ENCODE measurements at regions not wholly inside any gene's neighbourhood (a gene's known extent, or its start where the extent isn't known, plus 50 kb on each side); places are given as distances from the start of the nearest gene placed in this dataset.

DNA sequence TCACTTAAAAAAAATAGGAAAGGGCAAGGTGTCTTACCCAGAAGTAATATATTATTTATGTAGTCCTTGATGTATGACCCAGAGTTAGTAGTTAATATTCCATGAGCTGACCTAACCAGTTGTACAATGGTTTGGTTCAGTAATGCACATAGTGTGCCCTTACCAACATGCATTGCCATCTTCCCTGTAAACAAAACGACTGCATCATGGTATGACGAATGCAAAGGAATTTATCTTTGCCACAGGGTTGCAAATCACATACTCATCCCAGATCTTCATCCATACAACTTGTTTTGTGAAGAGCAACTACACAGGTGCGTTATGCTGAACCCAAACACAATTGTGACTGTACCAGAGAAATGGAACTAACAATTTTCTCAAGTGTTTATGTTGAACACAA is 68.9 kb upstream of the ZSWIM2 start:
- intact Hi-C loops (cut with micrococcal nuclease) = no loop called here

More for the DNA sequence above, 68.9 kb upstream of the ZSWIM2 start:
- no peak overlapping the region for H2BK20ac ChIP-seq (ENCODE audit: low read depth, low read length)
- no peaks in the 10 kb centered on the region for H3K9me3 ChIP-seq (ENCODE audit: control insufficient read depth, insufficient read depth, low read length)
- no peak overlapping the region for H2BK120ac ChIP-seq (ENCODE audit: low read depth, low read length)
- no peak overlapping the region for H4K5ac ChIP-seq (ENCODE audit: low read depth, low read length)
- no peak overlapping the region for H2BK15ac ChIP-seq (ENCODE audit: low read depth, low read length)
- H3K9ac ChIP-seq (ENCODE audit: low read depth, low read length) = no peak overlapping the region
- no peak overlapping the region for H2AFZ ChIP-seq (replicated peaks; ENCODE audit: low read length, poor library complexity)
- H3K18ac ChIP-seq (ENCODE audit: low read depth, low read length) = no peak overlapping the region
- no peaks in the 10 kb centered on the region for H3K4me1 ChIP-seq (ENCODE audit: control insufficient read depth, insufficient read depth, low read length)
- no peak overlapping the region for H3K27ac ChIP-seq (ENCODE audit: insufficient read depth, low read length)
- DNase-seq = no peak
- no peaks in the 10 kb centered on the region for H3K9me1 ChIP-seq (ENCODE audit: insufficient read depth, low read length)
- H3K4me3 ChIP-seq (ENCODE audit: insufficient read depth, low read depth, low read length) = no peak overlapping the region
- no peak overlapping the region for H2AK5ac ChIP-seq (ENCODE audit: low read depth, low read length)
- TF ChIP-seq CEBPB (IDR thresholded peaks at IDR 0.05; ENCODE audit: low read depth, low read length) = no peak
- TF ChIP-seq RCOR1 (IDR thresholded peaks at IDR 0.05; ENCODE audit: insufficient replicate concordance, low read length) = no peak
- no peak for TF ChIP-seq CHD1 (IDR thresholded peaks at IDR 0.05; ENCODE audit: low read depth, low read length)
- TF ChIP-seq RAD21 (IDR thresholded peaks at IDR 0.05; ENCODE audit: low read length) = no peak
- TF ChIP-seq, protein P1, sequence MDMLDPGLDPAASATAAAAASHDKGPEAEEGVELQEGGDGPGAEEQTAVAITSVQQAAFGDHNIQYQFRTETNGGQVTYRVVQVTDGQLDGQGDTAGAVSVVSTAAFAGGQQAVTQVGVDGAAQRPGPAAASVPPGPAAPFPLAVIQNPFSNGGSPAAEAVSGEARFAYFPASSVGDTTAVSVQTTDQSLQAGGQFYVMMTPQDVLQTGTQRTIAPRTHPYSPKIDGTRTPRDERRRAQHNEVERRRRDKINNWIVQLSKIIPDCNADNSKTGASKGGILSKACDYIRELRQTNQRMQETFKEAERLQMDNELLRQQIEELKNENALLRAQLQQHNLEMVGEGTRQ (IDR thresholded peaks at IDR 0.05; ENCODE audit: low read depth, low read length) = no peak
- no peak for TF ChIP-seq FOS (IDR thresholded peaks at IDR 0.05; ENCODE audit: low read depth, low read length)
- TF ChIP-seq, protein P2, sequence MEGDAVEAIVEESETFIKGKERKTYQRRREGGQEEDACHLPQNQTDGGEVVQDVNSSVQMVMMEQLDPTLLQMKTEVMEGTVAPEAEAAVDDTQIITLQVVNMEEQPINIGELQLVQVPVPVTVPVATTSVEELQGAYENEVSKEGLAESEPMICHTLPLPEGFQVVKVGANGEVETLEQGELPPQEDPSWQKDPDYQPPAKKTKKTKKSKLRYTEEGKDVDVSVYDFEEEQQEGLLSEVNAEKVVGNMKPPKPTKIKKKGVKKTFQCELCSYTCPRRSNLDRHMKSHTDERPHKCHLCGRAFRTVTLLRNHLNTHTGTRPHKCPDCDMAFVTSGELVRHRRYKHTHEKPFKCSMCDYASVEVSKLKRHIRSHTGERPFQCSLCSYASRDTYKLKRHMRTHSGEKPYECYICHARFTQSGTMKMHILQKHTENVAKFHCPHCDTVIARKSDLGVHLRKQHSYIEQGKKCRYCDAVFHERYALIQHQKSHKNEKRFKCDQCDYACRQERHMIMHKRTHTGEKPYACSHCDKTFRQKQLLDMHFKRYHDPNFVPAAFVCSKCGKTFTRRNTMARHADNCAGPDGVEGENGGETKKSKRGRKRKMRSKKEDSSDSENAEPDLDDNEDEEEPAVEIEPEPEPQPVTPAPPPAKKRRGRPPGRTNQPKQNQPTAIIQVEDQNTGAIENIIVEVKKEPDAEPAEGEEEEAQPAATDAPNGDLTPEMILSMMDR (conservative IDR thresholded peaks at IDR 0.05; ENCODE audit: low read depth, low read length) = no peak
- TF ChIP-seq, protein P3, sequence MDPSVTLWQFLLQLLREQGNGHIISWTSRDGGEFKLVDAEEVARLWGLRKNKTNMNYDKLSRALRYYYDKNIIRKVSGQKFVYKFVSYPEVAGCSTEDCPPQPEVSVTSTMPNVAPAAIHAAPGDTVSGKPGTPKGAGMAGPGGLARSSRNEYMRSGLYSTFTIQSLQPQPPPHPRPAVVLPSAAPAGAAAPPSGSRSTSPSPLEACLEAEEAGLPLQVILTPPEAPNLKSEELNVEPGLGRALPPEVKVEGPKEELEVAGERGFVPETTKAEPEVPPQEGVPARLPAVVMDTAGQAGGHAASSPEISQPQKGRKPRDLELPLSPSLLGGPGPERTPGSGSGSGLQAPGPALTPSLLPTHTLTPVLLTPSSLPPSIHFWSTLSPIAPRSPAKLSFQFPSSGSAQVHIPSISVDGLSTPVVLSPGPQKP (IDR thresholded peaks at IDR 0.05; ENCODE audit: borderline replicate concordance, low read depth, low read length) = no peak
- no peak for TF ChIP-seq RFX5 (IDR thresholded peaks at IDR 0.05; ENCODE audit: low read depth, low read length)
- no peak for TF ChIP-seq BHLHE40 (IDR thresholded peaks at IDR 0.05; ENCODE audit: low read depth, low read length)
- no peak for TF ChIP-seq NFE2L2 (IDR thresholded peaks at IDR 0.05; ENCODE audit: low read depth, low read length)
- TF ChIP-seq MAZ (IDR thresholded peaks at IDR 0.05; ENCODE audit: borderline replicate concordance, low read depth, low read length) = no peak
- no peak for TF ChIP-seq POLR2A (IDR thresholded peaks at IDR 0.05; ENCODE audit: low read depth, low read length)
- dilution Hi-C loops (cut with HindIII; ENCODE audit: low sequenced_read_pairs, unreplicated experiment) (no loop called here), in situ Hi-C loops (cut with MboI; ENCODE audit: low sequenced_read_pairs) (no loop called here)
- ChIA-PET POLR2A (ENCODE audit: unreplicated experiment) (no interaction called here), CTCF (no interaction called here)
- no peak overlapping the region for H4K8ac ChIP-seq (ENCODE audit: low read depth in 2 of 2, low read length in 2 of 2)
- no TSS peak for BruUV-seq (replicated peaks)
- no peak overlapping the region for H2BK5ac ChIP-seq (ENCODE audit: low read depth, low read length, poor library complexity, severe bottlenecking)
- H3K4me2 ChIP-seq (ENCODE audit: low read depth, low read length) = no peak overlapping the region
- ATAC-seq (ENCODE audit: low read depth) = no peak
- no peaks in the 10 kb centered on the region for H4K20me1 ChIP-seq (ENCODE audit: insufficient read depth, low read length)
- H3K23ac ChIP-seq (ENCODE audit: low read depth, low read length) = no peak overlapping the region
- H3K14ac ChIP-seq (replicated peaks; ENCODE audit: low read depth, low read length) = no peak overlapping the region
- no peaks in the 10 kb centered on the region for H3K36me3 ChIP-seq (ENCODE audit: control insufficient read depth, insufficient read depth, low read length)
- 40% methylated on average over 2 of the region's 3 CpGs; no CpG with 5 or more reads in 1 of the 2 experiments for WGBS, 2 experiments (ENCODE audit: extremely low coverage in 2 of 2, insufficient read length in 1 of 2)
- no peaks in the 10 kb centered on the region for H3K27me3 ChIP-seq (ENCODE audit: control insufficient read depth, insufficient read depth, low read length)
- no peak overlapping the region for H3K56ac ChIP-seq (ENCODE audit: extremely low read depth, insufficient read depth, low read length)
- H3K79me1 ChIP-seq (ENCODE audit: low read depth in 1 of 2, low read length in 2 of 2) = no peaks in the 10 kb centered on the region
- no peak overlapping the region for H4K91ac ChIP-seq (ENCODE audit: insufficient read depth, low read depth, low read length)
- H3K4ac ChIP-seq (ENCODE audit: low read depth, low read length) = no peak overlapping the region
- H2AK9ac ChIP-seq (replicated peaks; ENCODE audit: low read depth, low read length, poor library complexity) = no peak overlapping the region
